GM21367 (cell line): ENCODE measurements at regions not wholly inside any gene's neighbourhood (a gene's known extent, or its start where the extent isn't known, plus 50 kb on each side); places are given as distances from the start of the nearest gene placed in this dataset.

ENCODE experiments used
- ATAC-seq: cut with Tn5 transposase; IDR thresholded peaks from one replicate; pipeline ENCODE4 v1.9.1; 2021; ENCODE audit not compliant: unreplicated experiment

DNA sequence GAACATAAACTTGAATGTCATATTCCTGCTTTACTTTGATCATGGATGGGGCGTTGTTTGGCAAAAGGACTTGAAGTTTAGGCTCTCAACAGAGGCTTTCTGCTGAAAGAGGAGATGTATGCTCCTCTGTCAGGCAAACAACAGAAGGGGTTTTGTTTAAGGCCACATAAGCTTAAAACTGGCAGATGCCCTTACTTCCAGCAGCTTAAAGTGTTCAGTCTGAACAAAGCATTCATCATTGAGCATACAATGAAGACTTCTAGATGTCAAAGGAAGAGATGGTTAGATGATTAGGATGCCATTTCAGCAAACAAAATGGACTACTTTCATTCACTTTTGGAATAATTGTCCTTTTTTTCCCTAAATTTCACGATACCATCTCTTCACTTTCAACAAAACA lies 484.5 kb downstream of the SLITRK6 start:
- no peak for ATAC-seq

DNA sequence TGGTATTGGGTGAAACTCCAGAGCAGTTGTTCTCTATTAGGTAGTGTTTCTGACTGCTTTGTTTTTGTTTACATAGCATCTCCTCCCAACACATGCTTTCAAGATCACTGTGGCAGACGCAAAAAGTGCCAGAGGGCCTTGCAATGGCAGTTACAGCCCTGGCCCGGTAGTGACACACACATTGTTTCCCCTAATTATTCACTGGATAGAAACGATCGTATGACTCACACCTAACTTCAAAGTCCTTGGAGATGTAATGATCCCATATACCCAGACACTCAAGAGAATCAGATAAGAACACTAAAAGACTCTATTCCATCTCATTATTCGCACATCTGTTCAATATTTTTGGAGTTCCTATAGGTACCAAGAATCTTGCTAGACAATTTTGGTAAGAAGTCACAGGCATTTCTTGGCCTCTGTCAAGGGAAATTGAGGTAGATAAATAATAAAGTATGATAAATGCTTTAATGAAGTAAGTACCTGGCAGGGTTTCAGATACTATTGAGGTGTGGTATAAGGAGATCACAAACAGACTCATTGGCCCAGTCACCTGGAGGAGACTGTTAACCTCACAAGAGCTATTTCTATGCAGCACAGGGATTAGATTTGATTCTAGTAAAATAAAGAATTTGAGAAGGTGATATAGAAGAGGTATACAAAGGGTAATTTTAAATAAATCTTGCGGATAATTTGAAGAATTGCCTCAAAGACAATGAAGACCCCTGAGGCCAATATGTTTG lies 485.3 kb downstream of the SLITRK6 start:
- no peak for ATAC-seq

DNA sequence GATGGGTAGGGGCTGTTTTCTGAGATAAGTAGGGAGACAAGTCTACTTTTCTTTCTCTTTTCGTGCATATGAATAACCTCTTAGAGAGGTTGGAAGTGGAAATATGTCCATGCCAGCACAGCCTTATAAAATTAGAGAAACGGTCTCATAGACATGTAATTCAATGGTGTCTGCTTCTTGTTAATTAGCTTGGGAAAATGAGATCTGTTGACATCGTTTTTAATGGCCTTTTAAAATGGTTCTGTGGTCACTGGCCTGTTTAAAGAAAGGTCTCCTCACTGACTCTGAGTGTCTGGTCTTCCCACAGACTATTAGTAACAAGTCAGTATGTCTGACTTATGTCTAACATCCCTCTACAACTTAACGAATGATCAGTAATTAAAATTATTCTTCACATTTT lies 487.1 kb downstream of the SLITRK6 start:
- no peak for ATAC-seq

- no peak for ATAC-seq
Measured at GRCh38 chr13:85303630-85304029, 495.6 kb downstream of the SLITRK6 start.

DNA sequence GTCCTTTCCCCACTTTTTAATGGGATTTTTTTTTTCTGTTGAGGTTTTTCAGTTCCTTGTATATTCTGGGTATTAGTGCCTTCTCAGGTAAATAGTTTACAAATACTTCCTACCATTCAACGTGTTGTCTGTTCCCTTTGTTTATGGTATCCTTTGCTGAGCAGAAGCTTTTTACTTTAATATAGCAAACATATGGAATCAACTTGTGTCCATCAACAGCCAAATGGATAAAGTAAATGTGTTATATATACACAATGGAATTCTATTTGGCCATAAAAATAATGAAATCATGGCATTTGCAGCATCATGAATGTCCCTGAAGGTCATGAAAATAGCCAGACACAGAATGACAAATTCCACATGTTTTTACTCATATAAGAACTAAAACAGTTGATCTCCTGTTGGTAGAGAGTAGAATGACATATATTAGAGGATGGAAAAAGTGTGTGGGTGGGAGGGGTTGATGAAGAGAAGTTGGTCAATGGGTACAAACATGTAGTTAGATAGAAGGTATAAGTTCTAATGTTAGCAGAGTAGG lies 500.8 kb downstream of the SLITRK6 start:
- no peak for ATAC-seq

GRCh38 chr13:85288698-85289097 lies 510.5 kb downstream of the SLITRK6 start:
- ATAC-seq = no peak

- ATAC-seq = no peak
Measured at GRCh38 chr13:85287528-85287927, 511.7 kb downstream of the SLITRK6 start.

GRCh38 chr13:85286081-85286480 lies 513.1 kb downstream of the SLITRK6 start:
- no peak for ATAC-seq

DNA sequence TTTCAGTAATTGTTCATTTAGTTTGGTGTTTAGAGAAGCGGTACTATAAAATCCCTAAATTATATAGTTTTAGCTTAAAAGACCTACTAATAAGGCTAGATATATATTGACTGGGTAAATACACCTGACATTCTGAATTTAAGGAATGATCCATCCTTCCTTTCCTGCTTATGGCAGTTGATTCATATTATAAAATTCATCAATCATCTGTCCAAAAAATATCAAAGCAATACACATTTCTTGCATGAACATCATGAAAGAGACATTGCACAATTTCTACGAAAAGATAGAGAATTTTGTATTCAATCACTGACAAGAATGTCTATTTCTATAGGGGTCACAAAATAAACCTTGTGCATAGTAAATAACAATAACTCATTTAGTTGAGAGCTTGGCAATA lies 514.9 kb downstream of the SLITRK6 start:
- ATAC-seq = no peak

GRCh38 chr13:85283408-85283807 lies 515.8 kb downstream of the SLITRK6 start:
- no peak for ATAC-seq

GRCh38 chr13:85282876-85283275 lies 516.3 kb downstream of the SLITRK6 start:
- no peak for ATAC-seq

DNA sequence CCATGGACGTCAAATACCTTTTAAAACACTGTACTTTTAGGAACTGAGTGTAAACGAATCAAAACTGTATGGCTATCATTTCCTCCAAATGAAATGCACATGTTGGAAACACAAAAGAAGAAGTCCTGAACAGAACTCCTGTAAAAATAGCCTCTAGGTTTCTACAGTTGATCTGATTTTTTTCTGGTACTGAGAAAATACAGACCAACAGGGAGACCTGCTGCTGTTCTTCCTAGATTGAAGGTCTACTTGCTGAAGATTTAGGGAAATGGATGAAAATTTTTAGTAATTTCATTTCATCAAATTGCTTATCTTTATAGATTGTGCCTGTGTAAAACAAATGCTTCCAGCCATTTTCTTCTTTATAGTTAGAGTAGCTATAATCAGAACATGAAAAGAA lies 520.4 kb downstream of the SLITRK6 start:
- no peak for ATAC-seq

DNA sequence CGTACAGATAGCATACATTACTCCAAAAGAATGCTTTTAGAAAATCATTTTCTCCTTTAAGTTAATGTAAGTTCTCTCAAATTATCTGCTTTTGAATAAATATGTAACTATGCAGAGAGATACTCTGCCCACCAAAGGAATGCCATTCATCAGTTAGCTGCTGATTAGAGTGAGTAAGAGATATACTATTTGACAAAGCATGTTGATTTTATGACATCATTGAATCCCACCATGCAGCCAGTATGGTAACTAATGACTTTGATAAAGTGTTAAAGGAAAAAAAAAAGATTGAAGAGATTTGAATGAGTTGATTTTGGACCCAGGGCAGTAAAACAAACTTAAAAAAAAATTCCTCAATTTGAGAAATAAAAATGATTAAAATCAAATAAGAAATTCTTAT lies 521.5 kb downstream of the SLITRK6 start:
- ATAC-seq = no peak

GRCh38 chr13:85266771-85267170 lies 532.4 kb downstream of the SLITRK6 start:
- no peak for ATAC-seq

DNA sequence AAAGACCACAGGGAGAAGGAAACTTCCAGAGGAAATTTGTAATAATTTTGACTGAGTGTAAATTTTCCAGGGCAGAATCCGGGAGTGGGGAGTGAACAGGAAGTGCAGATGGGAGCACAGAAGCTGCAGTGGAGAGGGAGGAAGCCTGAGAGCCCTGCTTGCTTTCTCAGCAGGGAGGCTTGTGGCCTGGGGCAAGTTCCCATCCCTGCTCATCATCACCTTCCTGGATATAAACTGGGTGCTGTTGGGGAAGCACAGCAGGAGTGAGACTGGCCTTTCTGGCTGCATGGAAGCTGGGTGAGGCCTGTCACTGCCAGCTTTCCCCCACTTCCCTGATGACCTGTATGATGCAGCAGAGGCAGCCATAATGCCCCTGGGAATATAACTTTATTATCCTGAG lies 532.9 kb downstream of the SLITRK6 start:
- ATAC-seq = no peak

DNA sequence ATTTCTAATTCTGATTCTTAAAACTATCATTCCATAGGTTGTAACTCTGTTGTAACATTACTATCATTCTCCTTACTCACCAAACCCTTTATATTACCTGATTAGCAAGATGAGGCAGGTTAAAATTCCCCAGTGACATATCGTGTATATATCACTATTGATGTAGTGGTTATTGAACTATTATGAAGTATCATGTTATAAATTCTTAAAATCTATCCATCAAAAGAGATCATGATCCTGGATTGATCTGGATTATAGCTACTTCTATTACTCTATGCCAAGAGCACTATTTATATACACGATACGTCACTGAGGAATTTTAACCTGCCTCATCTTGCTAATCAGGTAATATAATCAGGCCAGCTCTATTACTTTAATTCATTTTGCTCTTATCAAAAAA lies 533.9 kb downstream of the SLITRK6 start:
- no peak for ATAC-seq

GRCh38 chr13:85262499-85262898 lies 536.7 kb downstream of the SLITRK6 start:
- ATAC-seq = no peak

DNA sequence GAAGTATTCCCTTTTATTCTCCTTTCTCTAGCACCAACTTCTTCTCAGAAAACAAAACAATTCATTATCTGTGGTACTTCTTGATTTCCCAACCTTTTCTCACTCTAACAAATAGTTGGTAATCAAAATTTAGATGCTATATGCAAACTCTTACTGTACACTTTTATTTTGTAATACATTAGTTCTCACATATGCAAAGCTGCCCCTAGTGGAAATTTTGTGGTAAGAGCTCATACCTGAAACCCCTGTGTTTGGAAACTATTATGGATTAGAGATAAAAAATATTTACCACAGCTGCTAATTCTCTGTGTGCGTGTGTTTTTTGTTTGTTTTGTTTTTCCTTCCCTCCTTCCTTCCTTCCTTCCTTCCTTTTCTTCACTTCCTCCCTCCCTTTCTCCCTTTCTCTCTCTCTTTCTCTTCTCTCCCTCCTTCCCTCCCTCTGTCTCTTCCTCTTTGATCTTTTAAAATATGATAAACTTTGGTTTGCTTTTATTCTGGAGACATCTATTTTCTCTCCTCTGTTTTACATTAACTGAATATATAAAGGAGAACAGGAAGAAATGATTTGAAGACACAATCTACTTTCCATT lies 537.4 kb downstream of the SLITRK6 start:
- no peak for ATAC-seq

DNA sequence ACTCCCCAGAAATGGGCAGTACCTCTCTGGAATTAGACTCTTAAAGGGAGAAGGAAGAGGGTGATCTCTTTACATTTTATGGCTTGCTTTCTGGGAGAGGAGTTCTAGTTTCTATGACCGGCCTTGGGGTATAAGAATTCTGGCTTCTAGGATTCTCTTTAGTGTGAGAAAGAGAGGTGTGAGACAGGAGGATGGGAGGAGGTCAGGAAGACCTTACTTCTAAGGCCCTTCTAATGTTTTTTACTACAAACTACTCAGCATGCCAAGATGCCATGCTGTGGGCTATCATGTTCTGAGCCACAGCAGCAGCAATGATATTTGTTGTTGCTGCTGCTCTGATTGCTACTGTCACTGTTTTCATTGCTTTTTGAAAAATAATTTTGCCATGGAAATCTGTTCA lies 538.3 kb downstream of the SLITRK6 start:
- ATAC-seq = no peak

- ATAC-seq = no peak
Measured at GRCh38 chr13:85255978-85256377, 543.2 kb downstream of the SLITRK6 start.

DNA sequence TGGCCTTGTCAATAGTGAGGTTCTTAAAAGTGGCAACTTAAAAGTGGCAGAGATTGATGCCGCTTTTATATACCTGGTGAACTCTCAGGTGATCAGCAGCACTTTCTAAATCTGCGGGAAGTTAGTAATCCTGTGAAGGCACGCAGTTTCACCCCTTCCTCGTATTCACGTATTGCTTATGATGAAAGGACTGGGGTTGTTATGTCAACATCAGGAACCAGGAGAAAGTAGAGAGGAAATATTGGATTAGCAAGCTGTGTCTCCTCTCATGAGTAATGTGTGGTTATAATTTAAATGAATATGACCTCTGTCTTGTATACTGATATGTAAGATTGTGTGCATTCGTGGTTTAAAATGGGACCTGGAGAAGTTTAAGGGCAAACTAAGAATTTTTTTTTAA lies 544.6 kb downstream of the SLITRK6 start:
- ATAC-seq = no peak

DNA sequence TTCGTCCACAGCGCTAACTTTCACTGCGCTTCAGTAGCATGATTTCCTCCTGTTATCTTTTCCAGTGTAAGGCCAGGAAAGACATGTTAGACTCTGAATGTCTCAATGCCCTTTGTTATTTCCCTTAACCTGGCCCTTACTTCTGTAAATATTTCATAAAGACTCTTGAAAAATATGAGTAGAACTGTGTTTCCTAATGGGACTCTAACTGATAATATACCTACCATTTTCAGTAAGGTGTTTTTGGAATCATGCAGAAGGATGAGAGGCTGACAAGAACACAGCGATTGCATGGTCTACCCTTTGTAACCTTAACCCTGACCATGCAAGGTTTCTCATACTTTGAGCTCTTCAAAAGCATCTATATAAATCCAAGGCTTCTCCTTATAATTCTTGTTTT lies 550.1 kb downstream of the SLITRK6 start:
- ATAC-seq = no peak

DNA sequence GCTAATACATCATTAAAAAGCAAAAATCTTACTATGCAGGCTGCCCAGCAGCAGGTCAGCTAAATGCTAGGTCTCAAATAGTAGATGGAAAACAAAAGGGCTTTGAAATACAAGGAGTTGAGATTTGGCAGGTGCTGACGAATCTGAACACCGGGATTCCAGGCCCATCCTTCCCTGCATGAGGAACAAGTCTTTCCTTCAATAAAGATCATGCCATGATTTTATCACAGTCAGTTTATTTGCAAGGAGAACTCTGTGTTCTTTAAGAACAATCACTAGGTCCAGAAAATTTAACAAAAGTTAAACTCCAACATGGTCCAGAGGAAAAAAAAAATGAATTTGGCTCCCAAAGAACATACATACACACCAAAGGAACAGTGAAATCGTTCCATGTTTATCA lies 551.4 kb downstream of the SLITRK6 start:
- ATAC-seq = no peak
